ENCODE measurements at regions not wholly inside any gene's neighbourhood (a gene's known extent, or its start where the extent isn't known, plus 50 kb on each side); places are given as distances from the start of the nearest gene placed in this dataset.
"Not testable (repeated sequence)": the region's sequence is repeated elsewhere in the genome, so short reads cannot be mapped to it uniquely, and the experiment has no call there.

DNA sequence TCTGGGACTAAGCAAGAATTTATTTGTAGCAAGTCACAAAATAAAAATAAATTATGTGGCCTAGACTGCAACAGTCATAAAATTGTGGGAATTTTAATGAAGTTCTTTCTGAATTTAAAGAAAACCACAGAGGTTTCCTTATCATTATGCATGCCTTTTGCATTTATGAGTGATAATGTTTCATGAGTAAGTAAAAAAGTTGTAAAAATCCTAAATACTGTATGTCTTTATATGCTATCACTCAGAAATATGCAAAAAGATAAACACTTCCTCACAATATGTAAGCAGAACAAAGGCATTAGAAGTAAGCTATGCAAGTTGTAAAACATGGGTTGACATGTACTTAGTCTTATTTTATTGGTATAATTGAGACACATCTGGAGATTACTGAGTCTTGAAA lies 239.4 kb upstream of the PDE3A start:
- no peak overlapping the region for H3K4me3 Mint-ChIP-seq
- no peaks in the 10 kb centered on the region for H3K9me3 Mint-ChIP-seq
- no peak overlapping the region for H3K27ac Mint-ChIP-seq
- no peaks in the 10 kb centered on the region for H3K4me1 Mint-ChIP-seq (ENCODE audit: low read depth)
- no peaks in the 10 kb centered on the region for H3K36me3 Mint-ChIP-seq (ENCODE audit: low read depth)
- no peaks in the 10 kb centered on the region for H3K27me3 Mint-ChIP-seq

DNA sequence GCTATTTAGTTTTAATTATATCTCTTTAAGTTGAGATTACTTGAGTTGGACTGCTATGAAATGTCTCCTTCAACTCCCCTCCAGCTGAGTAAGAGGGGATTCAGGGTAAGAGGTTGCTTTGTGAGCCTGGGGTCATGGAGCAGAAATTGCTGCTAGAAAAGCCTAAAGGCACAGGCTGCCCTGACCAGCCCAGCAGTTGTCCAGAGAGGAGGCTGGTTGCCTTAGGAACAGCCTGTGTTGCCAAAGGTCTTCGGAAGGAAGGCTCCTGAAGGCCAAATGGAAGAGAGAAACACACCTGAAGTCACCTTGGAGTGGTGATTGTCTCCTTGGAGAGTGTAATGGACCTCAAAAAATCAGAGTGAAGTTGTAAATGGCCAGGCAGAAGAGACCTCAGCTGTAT lies 235.5 kb upstream of the PDE3A start:
- Mint-ChIP-seq H3K9me3 (peaks cover 4% of the 10 kb centered on the region), H3K27ac (no peak overlapping the region), H3K4me3 (no peak overlapping the region), H3K4me1 (ENCODE audit: low read depth) (no peaks in the 10 kb centered on the region), H3K36me3 (ENCODE audit: low read depth) (no peaks in the 10 kb centered on the region), H3K27me3 (peaks cover 5% of the 10 kb centered on the region)

DNA sequence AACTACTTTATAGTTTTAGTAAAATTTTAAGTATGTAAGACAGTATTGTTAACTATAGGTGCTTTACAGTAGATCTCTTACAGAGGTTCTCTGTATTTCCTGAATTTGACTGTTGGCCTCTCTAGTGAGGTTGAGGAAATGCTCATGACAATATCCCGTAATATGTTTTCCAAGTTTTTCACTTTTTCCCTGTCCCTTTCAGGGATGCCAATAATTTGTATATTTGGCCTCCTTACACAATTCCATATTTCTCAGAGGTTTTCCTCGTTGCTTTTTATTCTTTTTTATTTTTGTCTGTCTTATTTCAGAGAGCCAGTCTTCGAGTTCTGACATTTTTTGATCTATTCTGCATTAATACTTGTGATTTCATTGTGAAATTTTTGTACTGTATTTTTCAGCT lies 233.7 kb upstream of the PDE3A start:
- Mint-ChIP-seq H3K9me3 (peaks cover 4% of the 10 kb centered on the region), H3K4me1 (ENCODE audit: low read depth) (no peaks in the 10 kb centered on the region), H3K4me3 (no peak overlapping the region), H3K27ac (no peak overlapping the region), H3K36me3 (ENCODE audit: low read depth) (no peaks in the 10 kb centered on the region), H3K27me3 (peaks cover 5% of the 10 kb centered on the region)

DNA sequence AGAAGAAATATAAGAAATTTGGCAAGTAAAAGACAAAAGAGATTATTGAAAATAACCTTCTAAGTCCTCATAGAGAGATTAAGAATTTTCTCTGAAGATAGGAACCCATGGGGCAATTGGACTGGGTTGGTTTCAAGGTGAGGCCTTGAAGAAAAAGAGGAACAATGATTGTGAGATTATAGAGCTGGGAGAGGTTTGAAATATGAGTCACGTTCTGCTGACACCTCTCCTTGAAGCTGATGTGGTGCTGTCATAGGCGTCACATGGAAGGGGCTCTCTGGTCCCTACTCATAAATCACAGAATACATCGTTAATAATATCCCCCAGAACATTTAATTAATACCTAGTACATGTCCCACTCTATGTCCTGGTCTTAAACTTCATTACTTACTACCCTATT lies 227.6 kb upstream of the PDE3A start:
- Mint-ChIP-seq H3K4me1 (ENCODE audit: low read depth) (no peaks in the 10 kb centered on the region), H3K36me3 (ENCODE audit: low read depth) (no peaks in the 10 kb centered on the region), H3K9me3 (peaks cover 4% of the 10 kb centered on the region), H3K27me3 (no peaks in the 10 kb centered on the region), H3K27ac (no peak overlapping the region), H3K4me3 (no peak overlapping the region)

DNA sequence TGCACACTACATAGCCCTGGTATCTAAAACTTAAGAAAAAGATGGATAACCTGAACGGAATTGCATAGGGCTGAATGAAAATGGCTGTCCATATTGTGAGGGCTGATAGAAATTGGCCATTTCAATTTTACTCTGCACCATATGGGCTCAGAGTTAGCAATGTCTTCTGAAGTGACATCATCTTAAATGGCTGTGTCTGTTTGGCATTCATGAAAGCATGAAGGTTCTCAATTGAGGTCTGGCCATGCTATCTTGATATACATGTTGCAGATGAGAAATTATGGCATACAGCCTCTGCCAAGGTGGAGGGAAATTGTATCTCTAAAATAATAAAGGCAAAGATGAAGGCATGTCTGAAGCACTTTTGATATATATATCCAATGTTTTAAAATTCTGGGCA lies 226.0 kb upstream of the PDE3A start:
- H3K27me3 Mint-ChIP-seq: no peaks in the 10 kb centered on the region
- no peak overlapping the region for H3K4me3 Mint-ChIP-seq
- no peaks in the 10 kb centered on the region for H3K4me1 Mint-ChIP-seq (ENCODE audit: low read depth)
- no peak overlapping the region for H3K27ac Mint-ChIP-seq
- peaks cover 6% of the 10 kb centered on the region for H3K9me3 Mint-ChIP-seq
- H3K36me3 Mint-ChIP-seq (ENCODE audit: low read depth): no peaks in the 10 kb centered on the region

DNA sequence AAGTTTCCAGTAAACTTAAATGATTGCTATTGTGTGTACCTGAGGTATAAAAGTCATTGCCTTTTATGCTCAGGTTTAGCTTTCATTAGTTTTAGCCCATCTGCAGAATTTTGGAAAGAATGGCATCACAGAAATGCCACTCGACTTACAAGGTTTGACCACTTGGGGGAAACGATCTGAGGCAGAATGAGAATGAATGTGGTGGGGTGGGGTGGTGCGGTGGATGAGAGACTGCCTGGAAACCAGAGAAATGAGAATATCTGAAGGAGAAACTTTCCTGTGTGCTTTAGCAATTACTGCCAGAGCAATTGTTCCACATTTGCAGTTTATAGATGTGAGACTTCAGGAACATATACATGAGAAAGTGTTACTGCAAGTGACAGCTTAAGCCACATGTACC lies 225.4 kb upstream of the PDE3A start:
- H3K4me1 Mint-ChIP-seq (ENCODE audit: low read depth): no peaks in the 10 kb centered on the region
- no peak overlapping the region for H3K4me3 Mint-ChIP-seq
- H3K36me3 Mint-ChIP-seq (ENCODE audit: low read depth): no peaks in the 10 kb centered on the region
- H3K27ac Mint-ChIP-seq: no peak overlapping the region
- H3K9me3 Mint-ChIP-seq: peaks cover 6% of the 10 kb centered on the region
- no peaks in the 10 kb centered on the region for H3K27me3 Mint-ChIP-seq

DNA sequence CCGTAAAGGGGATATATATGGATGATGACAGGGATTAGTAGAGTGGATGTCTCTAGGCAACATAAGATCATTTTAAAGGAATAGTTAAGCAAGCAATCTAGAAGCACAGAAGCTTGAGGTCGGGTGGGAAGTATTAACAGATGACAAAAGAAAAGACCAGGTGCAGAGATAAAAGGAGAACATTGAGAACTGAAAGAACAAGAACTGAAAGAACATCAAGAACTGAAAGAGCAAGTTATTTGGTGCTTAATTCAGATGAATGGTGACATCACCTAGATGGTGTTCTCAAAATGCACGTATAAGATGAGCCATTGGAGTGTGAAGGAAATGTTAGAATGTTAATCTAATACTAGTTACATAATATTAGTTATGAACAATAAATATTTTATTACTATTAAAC lies 224.0 kb upstream of the PDE3A start:
- Mint-ChIP-seq H3K36me3 (ENCODE audit: low read depth) (no peaks in the 10 kb centered on the region), H3K4me3 (no peak overlapping the region), H3K27ac (no peak overlapping the region), H3K9me3 (peaks cover 11% of the 10 kb centered on the region), H3K4me1 (ENCODE audit: low read depth) (no peaks in the 10 kb centered on the region), H3K27me3 (no peaks in the 10 kb centered on the region)

DNA sequence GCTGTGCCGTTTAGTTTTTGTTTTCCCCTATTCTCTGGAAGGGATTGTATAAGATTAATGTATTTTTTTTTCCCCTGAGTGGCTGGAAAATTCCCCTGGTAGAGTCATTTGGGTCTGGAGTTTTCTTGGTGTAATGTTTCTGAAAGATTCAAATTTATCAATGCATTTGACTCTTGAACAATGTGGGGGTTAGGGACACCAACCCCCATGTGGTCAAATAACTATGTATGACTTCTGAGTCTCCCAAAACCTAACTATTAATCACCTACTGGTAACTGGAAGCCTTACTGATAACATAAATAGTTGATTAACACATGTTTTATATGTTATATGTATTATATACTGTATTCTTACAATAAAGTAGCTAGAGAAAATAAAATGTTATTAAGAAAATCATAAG lies 220.1 kb upstream of the PDE3A start:
- H3K36me3 Mint-ChIP-seq (ENCODE audit: low read depth): no peaks in the 10 kb centered on the region
- no peak overlapping the region for H3K4me3 Mint-ChIP-seq
- H3K4me1 Mint-ChIP-seq (ENCODE audit: low read depth): no peaks in the 10 kb centered on the region
- no peaks in the 10 kb centered on the region for H3K27me3 Mint-ChIP-seq
- peaks cover 11% of the 10 kb centered on the region for H3K9me3 Mint-ChIP-seq
- H3K27ac Mint-ChIP-seq: no peak overlapping the region

DNA sequence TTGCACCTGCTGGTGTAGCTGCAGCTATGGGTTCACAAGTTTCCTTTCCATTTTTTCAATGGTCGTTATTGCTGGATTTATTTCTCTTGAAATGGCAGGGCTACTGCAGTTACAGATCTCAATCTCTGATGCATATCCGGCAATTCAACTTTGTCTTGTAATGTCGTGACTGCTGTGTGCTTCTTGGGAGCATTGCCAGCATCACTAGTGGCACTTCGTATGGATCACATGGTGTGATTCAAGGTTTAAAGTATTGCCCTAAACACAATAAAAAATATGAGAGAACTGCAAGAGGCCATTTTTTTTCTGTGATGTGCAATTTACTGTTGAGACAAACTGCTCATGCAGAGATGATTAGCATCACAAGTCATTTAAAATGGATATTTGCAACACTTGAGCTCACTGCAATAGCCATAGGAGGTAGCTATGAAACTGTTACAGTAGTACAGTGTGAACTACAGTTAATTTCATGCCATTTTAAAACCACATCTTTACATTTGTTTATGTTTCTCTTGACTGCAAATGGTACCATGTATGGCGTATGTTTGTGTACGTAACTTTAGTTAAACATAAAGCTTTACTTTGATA lies 217.4 kb upstream of the PDE3A start:
- H3K27ac Mint-ChIP-seq: no peak overlapping the region
- no peaks in the 10 kb centered on the region for H3K27me3 Mint-ChIP-seq

DNA sequence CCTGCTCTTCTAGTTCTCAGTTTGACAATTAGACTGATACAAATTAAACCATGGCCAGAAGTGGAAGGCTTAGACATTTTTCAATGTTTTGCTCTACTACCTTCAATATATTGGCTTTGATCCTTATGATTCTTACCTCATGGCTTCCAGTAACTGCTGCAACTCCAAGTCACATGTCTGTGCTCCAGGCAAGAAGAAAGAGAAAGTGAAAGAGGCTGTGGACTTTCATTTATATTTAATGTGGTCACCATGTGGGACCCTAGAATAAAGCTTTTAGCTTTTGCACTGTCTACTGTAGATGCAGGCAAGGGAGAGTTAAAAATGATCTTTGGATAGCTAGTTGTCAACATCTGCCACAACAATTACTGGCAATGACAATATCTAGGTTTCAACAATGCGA lies 214.3 kb upstream of the PDE3A start:
- Mint-ChIP-seq H3K9me3 (peaks cover 2% of the 10 kb centered on the region), H3K27me3 (no peaks in the 10 kb centered on the region), H3K27ac (no peak overlapping the region), H3K4me1 (ENCODE audit: low read depth) (no peaks in the 10 kb centered on the region), H3K36me3 (ENCODE audit: low read depth) (no peaks in the 10 kb centered on the region), H3K4me3 (no peak overlapping the region)

More for the DNA sequence above, 217.4 kb upstream of the PDE3A start:
- H3K4me3 Mint-ChIP-seq: no peak overlapping the region
- peaks cover 11% of the 10 kb centered on the region for H3K9me3 Mint-ChIP-seq
- H3K36me3 Mint-ChIP-seq (ENCODE audit: low read depth): no peaks in the 10 kb centered on the region
- no peaks in the 10 kb centered on the region for H3K4me1 Mint-ChIP-seq (ENCODE audit: low read depth)

DNA sequence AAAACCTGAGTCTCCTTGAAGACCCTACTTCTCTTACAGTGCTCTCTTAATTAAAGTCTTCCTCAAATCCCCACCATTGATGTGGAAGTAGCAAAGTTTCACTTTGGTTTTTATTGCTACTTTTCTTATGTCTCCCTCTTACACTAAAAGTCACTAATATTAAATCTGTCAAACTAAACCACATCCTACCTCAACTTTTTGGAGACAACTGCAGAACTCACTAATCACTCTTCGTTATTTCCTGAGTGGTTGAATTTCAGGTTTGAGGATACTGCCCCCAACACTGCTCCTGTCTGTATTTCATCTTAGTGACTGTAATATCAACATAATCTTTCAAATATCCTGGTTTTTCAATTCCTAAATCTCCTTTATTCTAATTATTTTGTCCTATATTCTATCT lies 213.0 kb upstream of the PDE3A start:
- no peak overlapping the region for H3K27ac Mint-ChIP-seq

DNA sequence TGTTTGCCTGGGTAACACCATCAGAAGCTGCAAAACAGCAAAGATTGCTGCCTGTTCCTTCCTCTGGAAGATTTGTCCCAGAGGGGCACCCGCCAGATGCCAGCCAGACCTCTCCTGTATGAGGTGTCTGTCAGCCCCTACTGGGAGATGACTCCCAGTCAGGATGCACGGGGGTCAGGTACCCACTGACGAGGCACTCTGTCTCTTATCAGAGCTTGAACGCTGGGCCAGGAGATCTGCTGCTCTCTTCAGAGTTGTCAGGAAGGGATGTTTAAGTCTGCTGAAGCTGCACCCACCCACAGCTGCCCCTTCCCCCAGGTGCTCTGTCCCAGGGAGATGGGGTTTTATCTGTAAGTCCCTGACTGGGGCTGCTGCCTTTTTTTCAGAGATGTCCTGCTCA lies 207.4 kb upstream of the PDE3A start:
- H3K9me3 Mint-ChIP-seq; H3K4me1 Mint-ChIP-seq (ENCODE audit: low read depth); H3K36me3 Mint-ChIP-seq (ENCODE audit: low read depth); H3K27me3 Mint-ChIP-seq; H3K27ac Mint-ChIP-seq; H3K4me3 Mint-ChIP-seq: not testable (repeated sequence)

More for the DNA sequence above, 213.0 kb upstream of the PDE3A start:
- H3K4me1 Mint-ChIP-seq (ENCODE audit: low read depth): no peaks in the 10 kb centered on the region
- H3K4me3 Mint-ChIP-seq: no peak overlapping the region
- H3K27me3 Mint-ChIP-seq: no peaks in the 10 kb centered on the region
- H3K9me3 Mint-ChIP-seq: no peaks in the 10 kb centered on the region
- H3K36me3 Mint-ChIP-seq (ENCODE audit: low read depth): no peaks in the 10 kb centered on the region

DNA sequence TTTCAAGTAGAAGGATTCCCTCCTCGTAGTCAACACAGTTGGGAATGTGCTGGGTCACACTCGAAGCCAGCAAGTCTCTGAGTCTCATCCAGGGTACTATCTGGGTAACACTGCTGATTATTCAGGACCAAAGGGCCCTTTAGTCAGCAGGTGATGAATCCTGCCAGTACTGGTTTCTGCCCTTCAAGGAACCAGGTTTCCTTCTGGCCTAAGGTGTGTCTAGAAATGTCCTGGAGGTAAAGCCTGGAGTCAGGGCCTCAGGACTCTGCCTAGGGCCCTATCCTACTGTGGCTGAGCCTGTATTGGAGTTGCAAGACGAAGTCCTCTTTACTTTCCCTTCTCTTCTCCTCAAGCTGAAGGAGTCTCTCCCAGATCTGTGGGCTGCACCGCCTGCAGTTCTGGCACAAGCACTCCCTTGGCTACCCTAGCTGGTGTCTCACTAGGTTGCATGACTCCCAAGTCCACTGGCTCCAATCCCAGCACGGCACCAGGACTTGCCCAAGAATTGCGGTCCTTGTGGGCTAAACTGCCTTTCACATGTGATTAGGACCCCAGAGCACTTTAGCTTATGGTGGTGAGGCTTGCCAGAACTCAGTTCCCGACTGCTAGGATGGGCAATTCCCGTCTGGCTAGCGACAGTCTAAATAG lies 193.7 kb upstream of the PDE3A start:
- Mint-ChIP-seq H3K9me3 (peaks cover 5% of the 10 kb centered on the region), H3K27ac (no peak overlapping the region), H3K4me3 (no peak overlapping the region), H3K4me1 (ENCODE audit: low read depth) (no peaks in the 10 kb centered on the region), H3K27me3 (no peaks in the 10 kb centered on the region), H3K36me3 (ENCODE audit: low read depth) (no peaks in the 10 kb centered on the region)

DNA sequence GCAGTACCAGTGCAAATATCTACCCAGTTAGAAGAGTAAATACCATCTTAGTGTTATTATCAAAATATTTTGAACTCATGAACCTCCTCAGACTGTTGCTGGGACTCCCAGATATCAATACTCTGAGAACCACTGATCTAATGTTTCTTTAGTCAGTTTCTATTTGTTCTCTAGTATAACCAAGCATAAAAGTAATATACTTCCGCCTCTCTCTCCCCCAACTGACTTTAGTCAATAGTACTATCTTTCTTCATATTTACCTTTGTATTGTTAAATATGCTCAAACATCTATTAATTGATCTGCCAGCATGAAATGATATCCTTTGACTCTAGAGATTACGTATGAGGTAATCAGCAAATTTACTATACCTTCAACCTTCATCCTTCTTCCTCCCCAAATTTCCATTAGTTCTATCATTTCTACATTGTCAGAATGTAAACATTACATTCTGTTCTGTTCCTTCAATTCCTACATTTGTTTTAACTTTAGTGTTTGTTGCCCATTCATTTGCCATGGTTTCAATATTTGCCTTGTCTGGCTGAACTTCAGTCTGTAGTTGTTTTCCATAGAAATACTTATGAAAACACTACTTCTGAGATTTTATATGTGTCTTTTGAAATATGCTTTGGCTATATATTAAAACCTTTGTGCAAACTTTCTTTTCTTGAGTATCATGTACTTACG lies 192.5 kb upstream of the PDE3A start:
- Mint-ChIP-seq H3K4me1 (ENCODE audit: low read depth) (no peaks in the 10 kb centered on the region), H3K9me3 (peaks cover 5% of the 10 kb centered on the region), H3K4me3 (no peak overlapping the region), H3K27ac (no peak overlapping the region), H3K36me3 (ENCODE audit: low read depth) (no peaks in the 10 kb centered on the region), H3K27me3 (no peaks in the 10 kb centered on the region)

DNA sequence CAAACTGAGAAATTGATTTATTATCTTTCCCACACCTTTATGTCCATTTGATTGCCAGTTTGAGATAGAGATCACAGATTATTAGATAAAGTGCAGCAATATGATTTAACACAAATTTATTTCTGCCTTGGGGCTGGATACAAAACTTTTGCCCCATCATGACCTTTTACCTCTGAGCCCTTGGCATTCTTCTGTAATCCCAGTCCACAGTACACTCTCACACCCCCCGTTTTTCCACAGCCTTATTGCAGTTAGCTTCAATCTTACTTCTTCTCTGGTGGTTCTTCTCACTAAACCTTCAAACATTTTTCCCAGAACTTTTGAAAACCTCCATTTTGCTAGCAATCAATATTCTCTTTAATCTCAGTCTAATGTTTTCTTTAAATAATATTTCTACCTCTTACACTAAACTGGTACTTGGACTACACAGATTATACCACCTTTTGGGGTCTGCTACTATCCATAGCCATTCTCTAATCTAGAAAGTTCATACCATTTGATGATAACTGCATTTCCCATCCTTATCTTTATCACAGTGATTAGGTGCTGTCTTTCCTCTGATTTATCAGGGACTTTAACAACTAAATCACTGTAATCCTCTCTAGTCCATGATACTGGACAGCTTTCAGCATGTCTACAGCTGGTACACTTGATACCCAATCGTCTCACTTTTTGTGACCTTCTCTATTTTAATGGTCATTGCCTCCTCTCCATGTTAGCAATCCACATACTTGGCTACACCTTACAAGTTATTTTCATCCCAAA lies 186.7 kb upstream of the PDE3A start:
- no peaks in the 10 kb centered on the region for H3K27me3 Mint-ChIP-seq
- H3K4me1 Mint-ChIP-seq (ENCODE audit: low read depth): no peaks in the 10 kb centered on the region
- no peak overlapping the region for H3K27ac Mint-ChIP-seq
- H3K4me3 Mint-ChIP-seq: no peak overlapping the region
- H3K9me3 Mint-ChIP-seq: no peaks in the 10 kb centered on the region
- H3K36me3 Mint-ChIP-seq (ENCODE audit: low read depth): no peaks in the 10 kb centered on the region

Measured in stimulated activated naive CD8-positive, alpha-beta T cell treated with anti-CD3 and anti-CD28 coated beads, Interleukin-15, Interleukin-2, amounts not matched to agents 100 ng/mL and 50 ng/mL, for 24 hours (primary cell).